ENCODE measurements at regions not wholly inside any gene's neighbourhood (a gene's known extent, or its start where the extent isn't known, plus 50 kb on each side); places are given as distances from the start of the nearest gene placed in this dataset.

GRCh38 chr18:39341129-39341528 lies 1775.5 kb upstream of the CELF4 start:
- no peak for TF ChIP-seq CTCF (IDR thresholded peaks at IDR 0.05)
- TF ChIP-seq POLR2A (IDR thresholded peaks at IDR 0.05) = no peak
- TF ChIP-seq EP300 (IDR thresholded peaks at IDR 0.05) = no peak
